ENCODE measurements at regions not wholly inside any gene's neighbourhood (a gene's known extent, or its start where the extent isn't known, plus 50 kb on each side); places are given as distances from the start of the nearest gene placed in this dataset.
"Not testable (repeated sequence)": the region's sequence is repeated elsewhere in the genome, so short reads cannot be mapped to it uniquely, and the experiment has no call there.

DNA sequence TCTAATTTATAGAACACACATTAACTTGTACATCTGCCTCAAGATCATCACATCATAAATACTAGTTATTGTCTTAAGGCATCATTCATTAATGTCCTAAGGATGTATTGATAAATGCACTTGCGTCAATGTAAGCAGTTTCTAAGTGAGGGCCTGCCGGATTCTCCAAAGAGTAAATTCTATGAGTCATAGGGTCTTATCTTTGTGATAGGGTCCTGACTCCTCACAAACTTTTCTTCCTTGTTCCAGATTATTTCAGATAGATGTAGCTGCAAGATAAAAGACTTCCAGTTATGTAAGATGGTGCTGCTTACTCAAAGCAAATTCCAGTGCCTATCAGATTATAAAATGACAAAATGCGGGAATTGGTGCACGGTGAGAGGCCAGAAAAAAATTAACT lies 315.0 kb upstream of the SLC39A10 start:
- no peak for DNase-seq

DNA sequence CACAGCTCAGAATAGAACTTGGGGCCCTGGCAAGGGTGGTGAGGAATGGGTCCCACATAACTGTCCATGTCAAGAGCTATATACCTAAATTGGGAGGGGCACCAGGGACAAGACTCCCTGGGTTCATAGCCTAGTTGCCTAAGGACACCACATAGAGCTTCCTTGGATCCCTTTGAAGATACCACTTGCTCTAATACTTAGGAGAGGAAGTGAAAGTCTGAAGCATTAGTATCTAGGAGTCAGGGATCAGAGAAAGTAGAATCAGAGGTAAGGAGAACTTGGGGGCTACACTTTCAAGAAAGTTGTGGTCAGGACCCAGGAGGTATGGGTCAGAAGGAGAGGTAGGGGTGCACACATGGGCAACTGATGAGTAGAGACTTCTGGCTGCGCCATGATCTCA lies 318.2 kb upstream of the SLC39A10 start:
- DNase-seq = no peak

DNA sequence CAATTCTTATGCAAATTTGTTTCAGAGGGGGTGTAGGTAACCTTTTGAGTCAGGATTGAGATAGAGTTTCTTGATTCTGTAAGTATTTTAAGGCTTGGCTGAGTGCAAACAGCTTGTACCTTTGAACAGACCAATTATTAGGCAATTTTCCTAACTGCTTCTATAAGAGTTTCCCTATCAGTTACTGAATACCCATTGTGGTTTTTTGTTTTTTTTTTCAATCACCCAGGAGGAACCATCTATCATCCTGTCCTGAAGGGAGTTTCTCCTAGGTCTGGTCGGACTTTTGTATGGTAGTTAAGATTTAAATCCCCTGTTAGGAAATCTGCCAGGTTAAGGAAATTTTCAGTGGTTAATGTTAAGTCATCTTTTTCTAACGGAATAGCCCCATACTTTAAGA lies 319.4 kb upstream of the SLC39A10 start:
- no peak for DNase-seq

DNA sequence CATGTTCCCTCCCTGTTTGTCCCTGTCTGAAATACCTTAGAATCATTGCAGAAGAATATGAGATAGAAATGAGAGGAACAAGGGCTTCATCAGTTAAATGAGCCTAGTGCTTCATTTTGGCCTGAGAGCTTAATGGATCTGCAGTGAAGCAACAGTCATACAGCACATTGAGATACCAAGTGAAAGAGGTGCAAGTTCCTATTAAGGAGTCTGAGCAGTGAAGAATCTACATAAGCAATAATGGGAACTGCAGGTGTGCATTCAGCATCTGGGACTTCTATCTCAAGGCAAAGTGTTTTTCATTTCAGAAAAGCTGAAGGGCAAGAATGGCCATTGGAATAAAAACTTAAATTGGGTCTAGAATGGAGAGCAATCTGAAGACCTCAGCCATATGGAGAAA lies 323.2 kb upstream of the SLC39A10 start:
- DNase-seq = no peak

DNA sequence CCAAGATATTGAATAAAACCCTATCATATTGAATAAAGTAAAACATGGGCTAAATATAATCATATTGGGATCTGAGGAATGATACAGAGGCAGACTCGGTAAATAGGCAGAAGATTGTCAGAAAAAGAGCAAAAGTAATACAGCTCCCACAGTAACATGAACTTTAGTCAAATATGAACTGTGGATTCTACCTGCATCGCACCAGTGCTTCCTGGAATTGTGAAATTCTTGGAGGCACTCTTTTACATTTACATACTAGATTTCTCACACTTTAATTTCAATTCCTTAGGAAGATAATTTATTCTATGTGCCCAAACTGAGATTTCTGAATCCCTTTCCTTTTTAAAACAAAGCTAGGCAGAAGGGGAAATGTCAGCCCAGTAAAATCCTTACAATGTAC lies 325.1 kb upstream of the SLC39A10 start:
- DNase-seq = no peak

DNA sequence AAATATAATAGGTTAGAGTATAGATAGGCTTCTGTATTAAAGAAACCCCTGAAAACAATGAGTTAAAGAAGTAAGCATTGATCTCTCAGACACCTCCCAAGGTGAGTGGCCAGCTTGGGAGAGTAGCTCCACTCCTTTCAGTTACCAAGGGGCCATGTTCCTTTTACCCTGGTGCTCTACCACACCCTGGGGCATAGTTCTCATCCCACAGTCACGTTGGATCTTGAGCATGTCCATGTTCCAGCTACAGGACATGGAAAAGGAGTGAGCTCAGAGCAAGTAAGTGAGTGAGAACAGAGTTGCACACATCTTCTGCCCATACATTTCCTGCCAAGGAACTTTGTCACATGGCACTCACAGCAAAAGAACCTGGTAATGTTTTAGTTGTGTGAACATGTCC lies 325.9 kb upstream of the SLC39A10 start:
- DNase-seq = peak in 1 of 3 experiments; percentile 43

DNA sequence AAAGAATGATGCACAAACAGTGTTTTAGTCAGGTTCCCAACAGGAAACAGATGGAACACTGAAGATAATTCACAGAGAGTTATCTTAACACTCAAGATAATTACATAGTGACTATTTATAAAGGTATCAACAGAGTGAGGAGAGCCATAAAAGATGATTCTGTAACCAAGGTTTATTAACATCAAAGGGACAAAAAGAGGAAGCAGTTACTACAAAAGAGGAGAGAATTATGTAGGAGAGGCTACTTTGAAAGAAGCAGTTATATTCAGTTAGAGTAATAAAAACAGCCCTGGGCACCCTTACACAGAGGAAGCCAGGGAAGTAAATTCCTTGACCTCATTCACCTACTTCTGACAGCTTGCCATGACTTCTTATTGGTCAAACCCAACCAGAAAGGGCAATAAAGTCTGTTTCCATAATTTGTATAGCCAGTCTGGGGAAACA lies 326.5 kb upstream of the SLC39A10 start:
- DNase-seq = peak in 2 of 3 experiments; percentile 40 to 86

DNA sequence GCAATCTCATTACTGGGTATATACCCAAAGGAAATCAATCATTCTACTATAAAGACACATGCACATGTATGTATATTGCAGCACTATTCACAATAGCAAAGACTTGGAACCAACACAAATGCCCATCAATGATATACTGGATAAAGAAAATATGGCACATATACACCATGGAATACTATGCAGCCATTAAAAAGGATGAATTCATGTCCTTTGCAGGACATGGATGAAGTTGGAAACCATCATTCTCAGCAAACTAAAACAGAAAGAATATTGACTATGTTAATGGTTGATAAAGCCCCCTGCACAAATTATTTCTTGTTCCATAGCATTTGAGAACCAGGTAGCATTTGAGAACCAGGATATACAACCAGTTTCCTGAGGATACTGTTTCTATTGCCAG lies 327.2 kb upstream of the SLC39A10 start:
- not testable (repeated sequence) for DNase-seq

DNA sequence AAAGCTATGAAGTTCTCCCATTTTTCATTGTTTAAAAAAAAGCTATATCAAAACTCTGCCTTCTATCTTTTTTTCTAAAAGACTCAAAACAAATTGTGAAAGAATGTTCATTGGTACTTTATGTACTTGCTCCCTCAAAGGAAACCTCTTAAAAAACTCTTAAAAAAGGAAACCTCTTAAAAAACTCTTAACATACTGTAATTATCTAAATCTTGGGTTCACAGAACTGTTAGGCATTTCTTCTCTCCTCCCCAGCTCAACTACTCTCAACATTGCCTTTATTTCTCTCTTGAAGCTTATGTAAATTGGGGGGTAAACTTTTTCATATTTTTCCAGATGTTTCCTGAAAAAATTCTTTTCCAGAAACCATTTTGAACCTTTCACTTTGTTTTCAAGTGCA lies 330.5 kb upstream of the SLC39A10 start:
- no peak for DNase-seq

DNA sequence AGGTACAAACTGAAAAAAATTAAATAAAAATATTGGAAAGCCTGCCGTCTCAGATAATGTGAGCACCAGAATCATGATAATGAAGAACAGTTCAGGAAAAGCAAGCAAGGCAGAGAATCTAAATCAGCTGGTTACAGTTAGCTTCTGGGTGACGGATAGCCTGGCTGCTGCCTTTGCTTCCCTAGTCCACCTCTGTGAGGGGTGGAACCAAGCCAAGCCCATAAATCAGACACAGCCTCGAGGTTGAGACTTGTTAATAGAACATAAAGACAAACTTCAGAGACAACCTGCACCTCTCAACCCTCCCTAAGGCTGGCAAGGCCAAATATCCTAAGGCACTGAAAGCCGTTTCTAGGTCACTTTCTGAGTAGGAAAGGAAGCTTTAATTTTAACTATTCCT lies 334.7 kb upstream of the SLC39A10 start:
- peak in 2 of 3 experiments; percentile 76 to 96 for DNase-seq

DNA sequence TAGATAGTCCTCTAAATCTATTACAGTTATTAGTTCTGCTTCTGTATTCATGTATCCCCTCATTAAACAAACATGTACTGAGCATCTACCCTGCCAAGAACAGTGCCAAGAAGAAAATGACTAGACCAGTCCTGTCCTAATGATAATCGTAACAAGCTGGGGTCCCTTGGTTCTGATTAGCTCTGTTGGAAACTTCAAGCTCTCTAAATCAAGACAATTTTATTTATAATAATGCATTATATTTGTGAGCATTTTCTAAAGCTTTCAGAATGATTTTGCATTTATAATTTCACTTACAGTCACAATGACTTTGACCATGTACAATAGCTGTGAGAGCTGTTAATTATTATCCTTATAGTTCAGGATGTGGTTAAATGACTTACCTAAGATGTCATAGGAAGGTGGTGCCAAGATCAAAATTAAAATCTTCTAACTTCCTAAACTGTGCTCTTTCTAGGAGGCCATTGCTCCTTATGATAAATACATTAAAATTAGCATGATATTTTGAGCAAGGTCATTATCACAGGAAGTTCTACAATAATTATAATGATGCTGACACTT lies 336.5 kb upstream of the SLC39A10 start:
- DNase-seq = no peak

DNA sequence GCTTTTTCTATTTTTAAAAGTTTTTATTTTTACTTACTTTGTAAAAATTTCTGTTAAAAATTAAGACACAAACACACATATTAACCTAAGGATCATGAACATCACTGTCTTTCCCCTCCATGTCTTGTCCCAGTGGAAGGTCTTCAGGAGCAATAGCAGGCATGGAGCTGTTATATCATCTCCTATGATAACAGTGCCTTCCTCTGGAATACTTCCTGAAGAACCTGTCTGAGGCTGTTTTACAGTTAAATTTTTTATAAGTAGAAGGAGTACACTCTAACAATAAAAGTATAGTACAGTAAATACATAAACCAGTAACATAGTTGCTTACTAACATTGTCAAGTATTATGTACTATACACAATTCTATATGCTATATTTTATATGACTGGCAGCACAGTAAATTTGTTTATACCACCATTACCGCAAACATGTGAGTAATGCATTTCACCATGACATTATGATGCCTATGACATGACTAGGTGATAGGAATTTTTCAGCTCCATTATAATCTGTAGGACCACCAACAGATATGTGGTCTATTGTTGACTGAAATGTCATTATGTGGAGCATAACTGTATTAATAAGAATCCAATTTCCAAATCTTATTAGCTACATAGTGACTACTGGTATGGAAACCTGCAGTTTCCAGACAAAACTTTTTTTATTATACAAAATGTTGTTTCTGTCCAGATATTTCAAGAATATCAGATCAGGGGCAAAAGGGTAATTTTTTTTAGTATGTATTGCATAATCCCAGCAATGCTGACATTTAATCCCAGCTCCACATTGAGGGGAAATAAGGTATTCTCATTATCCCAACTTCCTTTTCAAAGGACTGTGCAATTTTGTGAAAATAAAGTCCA lies 337.2 kb upstream of the SLC39A10 start:
- DNase-seq = no peak

DNA sequence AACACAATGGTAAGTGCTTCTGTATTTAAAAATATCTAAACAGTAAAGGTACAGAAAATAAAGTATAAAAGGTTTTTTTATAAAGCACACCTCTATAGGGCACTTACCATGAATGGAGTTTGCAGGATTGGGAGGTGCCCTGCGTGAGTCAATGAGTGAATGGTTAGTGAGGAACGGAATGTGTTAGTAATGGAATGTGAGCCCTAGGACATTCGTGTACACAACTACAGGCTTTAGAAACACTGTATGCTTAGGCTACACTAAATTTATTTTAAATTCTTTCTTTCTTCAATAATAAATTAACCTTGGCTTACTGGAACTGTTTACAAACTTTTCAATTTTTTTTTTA lies 337.9 kb upstream of the SLC39A10 start:
- DNase-seq = no peak

DNA sequence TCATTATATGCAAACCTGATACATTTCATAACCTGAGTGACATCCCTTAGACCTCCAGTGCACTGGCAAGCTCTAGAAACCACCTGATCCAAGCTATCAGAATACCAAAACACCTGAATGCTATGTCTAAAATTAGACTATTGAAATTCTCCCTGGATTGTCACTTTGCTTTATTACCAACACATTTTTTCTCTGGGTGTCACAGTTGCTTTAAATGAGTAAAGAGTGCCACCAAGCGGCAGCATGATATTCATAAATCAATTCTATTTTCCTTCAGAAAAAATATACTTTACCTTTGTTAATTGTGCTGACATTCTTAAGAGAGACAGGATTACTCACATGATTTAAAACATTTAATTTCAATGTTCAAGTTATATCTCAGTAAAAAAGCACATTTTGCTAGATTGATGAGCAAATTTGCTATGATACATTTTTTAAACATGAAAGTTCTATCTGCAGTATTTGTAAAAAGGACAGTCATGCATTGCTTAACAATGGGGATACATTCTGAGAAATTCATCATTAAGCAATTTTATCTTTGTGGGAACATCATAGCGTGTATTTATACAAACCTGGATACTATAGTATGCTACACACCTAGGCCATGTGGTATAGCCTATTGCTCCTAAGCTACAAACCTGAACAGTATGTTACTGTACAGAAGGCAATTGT lies 338.4 kb upstream of the SLC39A10 start:
- DNase-seq = peak; percentile 33 to 78 (median 51)

DNA sequence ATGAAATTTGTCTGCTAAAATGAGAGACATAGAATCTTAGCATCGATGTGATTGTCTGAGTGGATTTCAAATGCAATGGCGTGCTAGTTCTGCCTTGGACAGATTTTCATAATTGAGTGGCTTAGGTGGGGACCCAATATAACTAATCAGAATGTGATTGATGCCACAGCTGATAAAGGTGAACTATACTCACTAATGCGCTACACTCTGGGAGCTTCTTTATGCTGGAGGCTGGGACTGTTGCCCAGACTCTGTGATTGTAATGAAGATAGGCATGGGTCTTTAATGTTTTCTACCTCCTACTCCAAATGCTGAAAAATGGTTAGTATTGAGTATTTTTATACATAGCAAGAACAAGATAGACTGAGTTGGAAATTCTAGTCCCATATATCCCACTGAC lies 339.5 kb upstream of the SLC39A10 start:
- no peak for DNase-seq

DNA sequence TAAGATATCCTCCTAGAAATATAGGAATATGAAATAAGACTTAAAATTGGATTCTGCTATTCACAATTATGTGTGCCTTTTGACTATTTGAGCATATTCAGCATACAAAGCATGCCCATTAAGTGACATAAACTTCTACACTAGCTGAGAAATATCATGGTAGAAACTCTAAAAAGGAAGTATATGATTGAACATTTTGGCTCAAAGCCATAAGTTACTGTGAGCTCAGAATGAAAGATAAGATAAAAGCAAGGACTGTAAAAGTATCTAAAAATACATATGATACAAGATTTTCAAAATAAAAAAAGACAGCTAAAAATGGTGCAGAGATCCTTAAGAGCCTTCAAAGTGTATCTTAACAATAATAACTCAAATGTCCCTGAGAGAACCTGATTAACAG lies 340.5 kb upstream of the SLC39A10 start:
- DNase-seq = no peak

DNA sequence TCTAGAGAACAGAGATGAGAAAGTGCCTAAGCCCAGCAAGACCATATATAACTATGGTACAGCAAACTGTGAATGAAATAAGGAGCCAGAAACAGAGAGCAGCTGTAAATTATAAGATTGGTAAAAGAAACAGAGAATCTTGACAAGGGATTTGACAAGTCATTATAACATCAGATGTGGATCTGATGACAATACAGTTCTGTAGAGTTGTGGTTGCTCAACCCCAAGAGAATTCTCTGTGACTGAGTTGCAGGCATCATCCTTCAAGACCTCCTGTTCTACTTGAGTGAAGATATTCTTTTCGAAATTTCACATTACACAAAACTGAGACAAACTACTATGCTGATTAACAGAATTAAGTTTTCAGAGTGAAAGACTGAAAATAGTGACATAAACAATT lies 343.1 kb upstream of the SLC39A10 start:
- no peak for DNase-seq

DNA sequence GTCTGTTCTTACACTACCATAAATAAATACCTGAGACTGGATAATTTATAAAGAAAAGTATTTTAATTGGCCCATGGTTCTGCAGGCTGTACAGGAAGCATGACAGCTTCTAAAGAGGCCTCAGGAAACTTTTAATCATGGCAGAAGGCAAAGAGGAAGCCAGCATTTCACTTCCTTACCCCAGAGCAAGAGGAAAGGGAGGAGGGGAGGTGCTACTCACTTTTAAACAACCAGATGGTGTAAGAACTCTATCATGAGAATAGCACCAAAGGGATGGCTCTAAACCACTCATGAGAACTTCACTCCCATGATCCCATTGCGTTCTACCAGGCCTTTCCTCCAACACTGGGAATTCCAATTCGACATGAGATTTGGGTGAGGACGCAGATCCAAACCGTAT lies 344.4 kb upstream of the SLC39A10 start:
- DNase-seq = no peak

DNA sequence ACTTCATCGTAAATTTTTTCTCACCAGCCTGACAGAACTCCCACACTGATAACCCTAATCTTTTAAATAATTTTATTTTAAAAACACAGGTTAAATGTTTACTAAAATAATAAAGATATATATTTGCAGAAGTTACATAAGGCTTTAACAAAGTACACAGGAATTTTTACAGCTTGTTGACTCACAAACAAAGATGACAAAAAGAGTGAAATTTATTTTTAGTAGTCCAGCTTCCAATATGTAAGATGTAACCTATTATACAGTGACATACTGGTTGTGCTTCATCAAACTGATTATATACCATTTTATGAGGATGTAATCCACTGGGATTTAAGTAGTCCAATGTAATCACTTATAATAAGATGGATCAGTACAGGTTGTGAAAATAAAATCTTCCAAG lies 348.9 kb upstream of the SLC39A10 start:
- DNase-seq = no peak

DNA sequence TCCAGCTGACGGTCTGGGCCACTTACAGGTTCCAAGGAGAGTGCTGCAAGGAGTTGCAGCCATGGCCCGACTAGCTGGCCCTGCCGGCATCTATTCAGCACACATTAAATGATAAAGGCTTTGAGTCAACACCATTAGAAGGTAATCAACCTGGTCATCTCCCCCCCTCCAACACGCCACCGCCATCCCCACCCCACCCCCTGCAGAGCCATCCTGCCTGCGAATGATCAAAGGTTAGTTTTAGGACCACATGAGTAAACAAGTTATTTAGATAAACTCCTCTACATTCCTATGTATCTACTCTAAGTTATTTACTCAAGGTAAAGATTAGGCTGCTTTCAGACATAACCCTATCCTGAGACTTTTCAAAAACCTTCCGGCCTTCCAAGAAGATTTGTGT lies 349.3 kb upstream of the SLC39A10 start:
- DNase-seq = no peak

DNA sequence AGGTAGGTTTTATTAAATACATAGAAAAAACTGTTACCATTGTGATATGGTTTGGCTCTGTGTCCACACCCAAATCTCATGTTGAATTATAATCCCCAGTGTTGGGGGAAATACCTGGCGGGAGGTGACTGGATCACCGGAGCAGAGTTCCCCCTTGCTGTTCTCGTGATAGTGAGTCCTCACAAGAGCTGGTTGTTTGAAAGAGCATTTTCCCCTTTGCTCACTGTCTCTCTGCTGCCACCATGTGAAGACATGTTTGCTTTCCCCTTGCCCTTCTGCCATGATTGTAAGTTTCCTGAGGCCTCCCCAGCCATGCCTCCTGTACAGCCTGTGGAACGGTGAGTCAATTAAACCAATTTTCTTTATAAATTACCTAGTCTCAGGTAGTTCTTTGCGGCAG lies 352.7 kb upstream of the SLC39A10 start:
- DNase-seq = no peak

DNA sequence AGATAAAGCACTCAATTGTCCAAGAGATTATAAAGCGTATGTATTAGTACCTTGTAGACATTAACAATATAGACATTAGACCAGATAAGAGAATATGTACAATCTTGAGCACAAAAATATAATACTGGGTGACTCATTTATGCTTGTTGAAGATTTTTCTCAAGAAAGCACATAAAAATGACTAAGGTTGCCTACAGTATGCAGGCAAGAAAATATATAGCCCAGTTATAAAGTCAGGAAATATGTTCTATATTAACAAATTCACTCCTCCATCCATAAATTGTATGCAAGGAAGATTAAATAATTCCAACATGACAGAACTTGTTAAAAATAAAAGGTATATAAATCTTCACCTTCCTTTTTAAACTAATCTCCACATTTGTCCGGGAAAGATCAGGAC lies 356.4 kb upstream of the SLC39A10 start:
- no peak for DNase-seq

DNA sequence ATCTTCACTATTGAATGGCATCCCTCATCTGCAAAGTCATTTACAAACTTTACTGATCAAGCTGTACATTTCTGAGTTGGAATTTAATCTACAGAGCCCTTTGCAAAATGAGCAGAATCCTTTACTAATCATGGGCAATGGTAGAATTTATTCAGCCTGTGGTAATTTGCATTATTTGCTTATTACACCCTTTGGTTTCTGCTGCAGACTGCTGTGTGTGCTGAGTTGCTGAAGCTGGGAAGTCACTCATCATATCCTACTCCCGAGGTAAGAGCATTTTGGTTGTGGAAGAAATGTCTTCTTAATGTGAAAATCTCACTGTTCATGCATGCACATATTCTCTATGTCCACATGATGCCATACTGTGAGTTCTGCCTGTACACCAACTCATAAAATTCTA lies 357.4 kb upstream of the SLC39A10 start:
- DNase-seq = no peak

DNA sequence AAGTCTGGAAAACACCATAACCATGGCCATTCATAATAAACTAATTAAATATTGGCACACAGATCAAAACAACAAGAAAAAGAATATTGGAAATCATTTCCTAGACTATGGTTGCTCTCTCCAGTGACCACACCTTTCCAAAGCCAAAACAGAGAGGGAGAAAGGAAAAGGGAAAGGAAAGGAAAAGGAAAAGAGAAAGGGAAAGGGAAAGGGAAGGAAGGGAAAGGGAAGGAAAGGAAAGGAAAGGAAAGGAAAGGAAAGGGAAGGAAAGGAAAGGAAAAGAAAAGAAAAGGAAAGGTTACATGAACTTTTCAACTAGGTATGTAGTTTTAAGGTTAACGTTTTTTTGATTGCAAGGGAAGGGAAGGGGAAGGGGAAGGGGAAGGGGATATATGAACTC lies 360.5 kb upstream of the SLC39A10 start:
- DNase-seq = no peak

Measured in NCI-H1417 (cell line).